Caco-2 (cell line): ENCODE measurements at regions not wholly inside any gene's neighbourhood (a gene's known extent, or its start where the extent isn't known, plus 50 kb on each side); places are given as distances from the start of the nearest gene placed in this dataset.
"Not testable (repeated sequence)": the region's sequence is repeated elsewhere in the genome, so short reads cannot be mapped to it uniquely, and the experiment has no call there.

Experiments
- BruUV-seq: library from RNA; stranded (reverse); fragments of 400-500 nt; replicated peaks from 2 replicates; lab custom pipeline; 2021; lab: Mats Ljungman, UMichigan
- CTCF ChIA-PET: fragments of 300-600 bp; sonication (Branson Sonifier 250); formaldehyde crosslinking; loops from one replicate; lab custom pipeline; 2022; ENCODE audit warnings: antibody characterized with exemption; lab: Charles Lee
- POLR2A ChIA-PET: fragments of 300-600 bp; sonication (Branson Sonifier 250); formaldehyde crosslinking; loops from one replicate; lab custom pipeline; 2022; ENCODE audit warnings: antibody characterized with exemption; lab: Charles Lee
- DNase-seq, 2 experiments: peaks; one replicate each; pipeline versions ENCODE4 v3.0.0 to v3.0.0-alpha.2; 2020 to 2022
- H3K27me3 ChIP-seq: replicated peaks from 2 replicates; pipeline ENCODE4 v1.6.0; 2011; ENCODE audit warnings: low read length; ENCODE audit not compliant: control insufficient read depth, insufficient read depth
- H3K36me3 ChIP-seq: 2 replicates; pipeline ENCODE4 v1.5.1; 2011; ENCODE audit warnings: low read length; ENCODE audit not compliant: control insufficient read depth, insufficient read depth
- H3K4me1 ChIP-seq: fragments of 250-450 bp; sonication (Bioruptor Pico); 2 replicates; pipeline ENCODE4 v1.5.1; 2020; ENCODE audit warnings: mild to moderate bottlenecking
- H3K4me3 ChIP-seq: 2 replicates; pipeline ENCODE4 v1.5.1; 2011; ENCODE audit warnings: low read depth, mild to moderate bottlenecking, control low read depth, low read length
- H3K9me3 ChIP-seq: fragments of 250-450 bp; sonication (Bioruptor Pico); 2 replicates; pipeline ENCODE4 v1.5.1; 2020; ENCODE audit warnings: mild to moderate bottlenecking, moderate library complexity
- H3K27ac Mint-ChIP-seq: one replicate; pipeline ENCODE4 v1.8.0; 2022; ENCODE audit warnings: mixed read lengths; ENCODE audit not compliant: unreplicated experiment
- H3K27me3 Mint-ChIP-seq: one replicate; pipeline ENCODE4 v1.8.0; 2022; ENCODE audit warnings: mixed read lengths; ENCODE audit not compliant: insufficient read depth, unreplicated experiment
- H3K36me3 Mint-ChIP-seq: one replicate; pipeline ENCODE4 v1.8.0; 2022; ENCODE audit warnings: mild to moderate bottlenecking, mixed read lengths; ENCODE audit not compliant: insufficient read depth, unreplicated experiment
- H3K4me1 Mint-ChIP-seq: one replicate; pipeline ENCODE4 v1.8.0; 2022; ENCODE audit warnings: low read depth, mixed read lengths; ENCODE audit not compliant: unreplicated experiment
- H3K4me3 Mint-ChIP-seq: one replicate; pipeline ENCODE4 v1.8.0; 2022; ENCODE audit warnings: mild to moderate bottlenecking, moderate library complexity, mixed read lengths; ENCODE audit not compliant: unreplicated experiment
- H3K9me3 Mint-ChIP-seq: one replicate; pipeline ENCODE4 v1.8.0; 2022; ENCODE audit warnings: mixed read lengths; ENCODE audit not compliant: unreplicated experiment
- intact Hi-C: fragments of 100-400 bp; cut with micrococcal nuclease; formaldehyde crosslinking; loops from one replicate; pipeline ENCODE4 v1.10.0; 2022; ENCODE audit not compliant: unreplicated experiment
- TF ChIP-seq, protein P1 (sequence below), 2 experiments: fragments of 200-600 bp in 1 of 2; IDR thresholded peaks; 1 replicate in 1 of 2; 2 replicates in 1 of 2; pipeline versions ENCODE4 v1.5.1 to v1.8.0; 2011 to 2022; ENCODE audit warnings: antibody characterized with exemption in 1 of 2, control low read depth in 1 of 2, inconsistent platforms in 1 of 2, low read depth in 1 of 2, low read length in 1 of 2, mild to moderate bottlenecking in 1 of 2, moderate library complexity in 1 of 2; ENCODE audit not compliant: insufficient read depth in 1 of 2, severe bottlenecking in 1 of 2, unreplicated experiment in 1 of 2

DNA sequence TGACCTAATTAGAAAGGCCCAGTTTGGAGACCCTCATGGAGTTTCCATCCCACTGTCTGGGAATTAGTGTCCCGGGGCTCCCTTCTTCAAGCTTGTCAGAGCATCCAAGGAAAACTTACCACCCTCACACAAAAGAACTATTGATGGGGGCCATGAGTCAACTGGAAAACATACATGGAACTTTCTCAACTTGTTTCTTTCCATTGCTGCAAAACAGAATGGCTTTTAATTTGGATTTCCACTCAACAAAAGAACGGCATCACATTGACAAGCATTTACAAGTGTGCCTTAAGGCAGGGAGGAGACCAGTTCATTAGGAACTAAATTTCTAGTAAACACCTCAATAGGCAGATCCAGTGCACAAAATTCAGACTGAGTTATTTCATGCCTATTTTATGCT lies 289.1 kb upstream of the PREP start:
- Mint-ChIP-seq H3K4me3 (no peak overlapping the region), H3K9me3 (peaks cover 13% of the 10 kb centered on the region), H3K4me1 (no peaks in the 10 kb centered on the region), H3K27me3 (peaks cover 4% of the 10 kb centered on the region), H3K36me3 (no peaks in the 10 kb centered on the region), H3K27ac (no peak overlapping the region)
- Histone ChIP-seq H3K4me1 (no peaks in the 10 kb centered on the region), H3K4me3 (no peak overlapping the region), H3K9me3 (no peaks in the 10 kb centered on the region), H3K27me3 (no peaks in the 10 kb centered on the region), H3K36me3 (no peaks in the 10 kb centered on the region)
- no peak for DNase-seq
- ChIA-PET CTCF (no interaction called here), POLR2A (no interaction called here)
- no TSS peak for BruUV-seq
- TF ChIP-seq, protein P1, sequence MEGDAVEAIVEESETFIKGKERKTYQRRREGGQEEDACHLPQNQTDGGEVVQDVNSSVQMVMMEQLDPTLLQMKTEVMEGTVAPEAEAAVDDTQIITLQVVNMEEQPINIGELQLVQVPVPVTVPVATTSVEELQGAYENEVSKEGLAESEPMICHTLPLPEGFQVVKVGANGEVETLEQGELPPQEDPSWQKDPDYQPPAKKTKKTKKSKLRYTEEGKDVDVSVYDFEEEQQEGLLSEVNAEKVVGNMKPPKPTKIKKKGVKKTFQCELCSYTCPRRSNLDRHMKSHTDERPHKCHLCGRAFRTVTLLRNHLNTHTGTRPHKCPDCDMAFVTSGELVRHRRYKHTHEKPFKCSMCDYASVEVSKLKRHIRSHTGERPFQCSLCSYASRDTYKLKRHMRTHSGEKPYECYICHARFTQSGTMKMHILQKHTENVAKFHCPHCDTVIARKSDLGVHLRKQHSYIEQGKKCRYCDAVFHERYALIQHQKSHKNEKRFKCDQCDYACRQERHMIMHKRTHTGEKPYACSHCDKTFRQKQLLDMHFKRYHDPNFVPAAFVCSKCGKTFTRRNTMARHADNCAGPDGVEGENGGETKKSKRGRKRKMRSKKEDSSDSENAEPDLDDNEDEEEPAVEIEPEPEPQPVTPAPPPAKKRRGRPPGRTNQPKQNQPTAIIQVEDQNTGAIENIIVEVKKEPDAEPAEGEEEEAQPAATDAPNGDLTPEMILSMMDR (IDR thresholded peaks at IDR 0.05; ENCODE audit: insufficient read depth in 1 of 2, low read depth in 1 of 2, low read length in 1 of 2, severe bottlenecking in 1 of 2, unreplicated experiment in 1 of 2): no peak
- intact Hi-C loops: no loop called here

DNA sequence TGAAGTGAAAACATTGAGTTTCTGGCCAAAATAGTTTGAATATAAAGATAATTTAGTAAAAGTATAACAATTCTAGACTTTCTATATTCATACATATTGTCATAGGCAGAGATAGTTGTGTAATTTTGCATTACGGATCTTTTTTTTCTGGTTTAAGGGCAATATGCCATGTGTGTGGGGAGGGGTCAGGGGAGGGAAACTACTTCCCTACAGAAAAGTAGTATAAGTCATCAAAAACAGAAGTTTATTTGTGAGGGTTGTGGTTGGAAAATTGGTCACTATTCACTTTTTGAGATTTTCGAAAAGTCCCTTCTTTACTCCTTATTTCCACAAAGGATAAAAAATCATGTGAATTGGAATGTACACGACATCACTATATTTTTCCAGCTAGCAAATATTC lies 288.2 kb upstream of the PREP start:
- intact Hi-C loops: no loop called here
- DNase-seq: no peak
- peaks cover 18% of the 10 kb centered on the region for H3K9me3 Mint-ChIP-seq
- H3K27me3 Mint-ChIP-seq: peaks cover 4% of the 10 kb centered on the region
- H3K4me1 Mint-ChIP-seq: no peaks in the 10 kb centered on the region
- H3K27me3 ChIP-seq: no peaks in the 10 kb centered on the region
- no peak overlapping the region for H3K4me3 Mint-ChIP-seq
- ChIA-PET CTCF (no interaction called here), POLR2A (no interaction called here)
- no peaks in the 10 kb centered on the region for H3K36me3 ChIP-seq
- no peaks in the 10 kb centered on the region for H3K4me1 ChIP-seq
- no peaks in the 10 kb centered on the region for H3K36me3 Mint-ChIP-seq
- no peaks in the 10 kb centered on the region for H3K9me3 ChIP-seq
- H3K27ac Mint-ChIP-seq: no peak overlapping the region
- BruUV-seq: no TSS peak
- no peak overlapping the region for H3K4me3 ChIP-seq
- TF ChIP-seq, protein P1 (IDR thresholded peaks at IDR 0.05; ENCODE audit: insufficient read depth in 1 of 2, low read depth in 1 of 2, low read length in 1 of 2, severe bottlenecking in 1 of 2, unreplicated experiment in 1 of 2): no peak

DNA sequence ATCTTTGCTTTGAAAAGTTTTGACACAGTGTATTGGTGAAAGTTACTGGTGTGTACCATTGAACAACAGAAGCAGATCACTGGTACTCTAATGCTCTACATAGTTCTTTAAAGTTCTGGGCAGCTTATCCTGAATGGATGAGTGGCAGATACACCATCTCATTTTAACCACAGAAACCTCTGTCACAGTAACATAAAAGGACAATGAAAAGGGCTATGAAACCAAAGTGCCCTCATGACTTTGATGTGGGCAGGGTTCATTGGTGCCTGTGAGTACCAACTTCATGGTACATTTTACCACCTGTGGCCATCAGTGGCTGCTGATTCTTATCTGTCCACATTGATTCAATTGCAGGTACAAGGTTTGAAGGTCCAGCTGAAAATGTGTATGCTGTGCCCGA lies 285.7 kb upstream of the PREP start:
- H3K9me3 Mint-ChIP-seq: peaks cover 18% of the 10 kb centered on the region
- TF ChIP-seq, protein P1 (IDR thresholded peaks at IDR 0.05; ENCODE audit: insufficient read depth in 1 of 2, low read depth in 1 of 2, low read length in 1 of 2, severe bottlenecking in 1 of 2, unreplicated experiment in 1 of 2): no peak
- no peak overlapping the region for H3K4me3 ChIP-seq
- no peaks in the 10 kb centered on the region for H3K4me1 Mint-ChIP-seq
- H3K36me3 ChIP-seq: no peaks in the 10 kb centered on the region
- DNase-seq: no peak
- no peaks in the 10 kb centered on the region for H3K9me3 ChIP-seq
- no peak overlapping the region for H3K27ac Mint-ChIP-seq
- no peaks in the 10 kb centered on the region for H3K36me3 Mint-ChIP-seq
- no peak overlapping the region for H3K4me3 Mint-ChIP-seq
- intact Hi-C loops: no loop called here
- H3K4me1 ChIP-seq: no peaks in the 10 kb centered on the region
- no peaks in the 10 kb centered on the region for H3K27me3 ChIP-seq
- peaks cover 4% of the 10 kb centered on the region for H3K27me3 Mint-ChIP-seq
- no TSS peak for BruUV-seq
- ChIA-PET CTCF (no interaction called here), POLR2A (no interaction called here)

DNA sequence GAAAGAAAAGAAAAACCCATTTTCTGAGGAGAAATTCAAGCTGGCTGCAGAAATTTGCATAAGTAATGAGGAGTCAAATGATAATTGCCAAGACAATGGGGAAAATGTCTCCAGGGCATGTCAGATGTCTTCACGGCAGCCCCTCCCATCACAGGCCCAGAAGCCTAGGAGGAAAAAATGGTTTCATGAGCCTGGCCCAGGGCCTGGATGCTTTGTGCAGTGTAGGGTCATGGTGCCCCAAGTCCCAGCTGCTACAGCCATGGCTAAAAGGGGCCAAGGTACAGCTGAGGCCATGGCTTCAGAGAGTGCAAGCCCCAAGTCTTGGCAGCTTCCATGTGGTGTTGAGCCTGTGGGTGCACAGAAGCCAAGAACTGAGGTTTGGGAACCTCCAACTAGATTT lies 283.9 kb upstream of the PREP start:
- H3K27me3 ChIP-seq, H3K36me3 Mint-ChIP-seq, H3K4me3 ChIP-seq, DNase-seq, H3K4me1 ChIP-seq, intact Hi-C loops, H3K36me3 ChIP-seq, BruUV-seq, H3K27me3 Mint-ChIP-seq, POLR2A ChIA-PET, H3K4me1 Mint-ChIP-seq, CTCF ChIA-PET, H3K27ac Mint-ChIP-seq, H3K9me3 ChIP-seq, H3K4me3 Mint-ChIP-seq: not testable (repeated sequence)
- peaks cover 21% of the 10 kb centered on the region for H3K9me3 Mint-ChIP-seq
